Kidney (tissue), 13 donors: ENCODE measurements at regions not wholly inside any gene's neighbourhood (a gene's known extent, or its start where the extent isn't known, plus 50 kb on each side); places are given as distances from the start of the nearest gene placed in this dataset.
A peak's percentile ranks its signal among the peaks of the same experiment; 100 is the strongest.

Experiments used
- DNase-seq, 5 donors: peaks; one replicate each; pipeline ENCODE4 v3.0.0-alpha.2; 2013 to 2020
- FAIRE-seq: peaks from 2 replicates; lab custom pipeline; 2012; peaks lifted over from hg19 to GRCh38; lab: Jason Lieb, UNC
- H3K27ac ChIP-seq, 2 donors: one replicate each; pipeline ENCODE4 v1.7.0; 2013; ENCODE audit warnings: low read depth in 2 of 2, low read length in 2 of 2, inconsistent platforms in 1 of 2
- H3K27me3 ChIP-seq: one replicate; pipeline ENCODE4 v1.7.1; 2013; ENCODE audit warnings: low read length, inconsistent platforms; ENCODE audit not compliant: control insufficient read depth, insufficient read depth
- H3K36me3 ChIP-seq, 3 donors: one replicate each; pipeline versions ENCODE4 v1.7.0 to v1.7.1; 2013; ENCODE audit warnings: low read length in 3 of 3, control low read depth in 1 of 3, inconsistent platforms in 1 of 3; ENCODE audit not compliant: insufficient read depth in 3 of 3, control insufficient read depth in 2 of 3
- H3K4me1 ChIP-seq, 3 donors: one replicate each; pipeline versions ENCODE4 v1.7.0 to v1.7.1; 2013; ENCODE audit warnings: low read length in 3 of 3, inconsistent platforms in 1 of 3, low read depth in 1 of 3; ENCODE audit not compliant: control insufficient read depth in 2 of 3, insufficient read depth in 2 of 3
- H3K4me3 ChIP-seq, 3 donors: one replicate each; pipeline versions ENCODE4 v1.7.0 to v1.8.1; 2013; ENCODE audit warnings: low read length in 3 of 3, control low read depth in 1 of 3, inconsistent platforms in 1 of 3
- H3K9ac ChIP-seq, 3 donors: one replicate each; pipeline versions ENCODE4 v1.7.0 to v1.7.1; 2013; ENCODE audit warnings: low read length in 3 of 3, control low read depth in 1 of 3, inconsistent platforms in 1 of 3
- H3K9me3 ChIP-seq, 3 donors: one replicate each; pipeline versions ENCODE4 v1.7.0 to v1.7.1; 2013; ENCODE audit warnings: low read length in 3 of 3, control low read depth in 1 of 3, inconsistent platforms in 1 of 3; ENCODE audit not compliant: control insufficient read depth in 2 of 3, insufficient read depth in 1 of 3
- CTCF ChIP-seq: IDR thresholded peaks from 3 replicates; pipeline ENCODE4 v1.5.1; 2012; ENCODE audit warnings: mild to moderate bottlenecking, moderate library complexity, borderline replicate concordance; ENCODE audit not compliant: insufficient read depth; ENCODE audit errors: extremely low read depth
- intact Hi-C: fragments of 100-400 bp; cut with DNase I; formaldehyde crosslinking; loops from one replicate; pipeline ENCODE4 v1.11.1; 2022
- donor health status: control.
- donor health status: control.
- donor health status: control.
- donor health status: control.
- donor health status: control.
- donor health status: DM: yes; HTN: yes; CAD: no.
- donor health status: Normal renal cell carcinoma (clear cell type).

DNA sequence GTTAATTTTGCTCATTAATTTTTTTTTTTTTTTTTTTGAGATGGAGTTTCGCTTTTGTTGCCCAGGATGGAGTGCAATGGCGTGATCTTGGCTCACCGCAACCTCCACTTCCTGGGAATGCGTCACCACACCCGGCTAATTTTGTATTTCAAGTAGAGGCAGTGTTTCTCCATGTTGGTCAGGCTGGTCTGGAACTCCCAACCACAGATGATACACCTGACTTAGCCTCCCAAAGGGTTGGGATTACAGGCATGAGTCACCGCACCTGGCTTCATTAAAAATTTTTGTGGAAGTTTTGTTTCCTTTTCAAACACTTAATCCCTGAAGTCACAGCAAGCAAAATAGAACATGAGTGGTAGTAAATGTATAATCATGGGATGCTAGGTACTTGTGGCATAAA is 857.2 kb upstream of the PHF14 start:
- no peaks in the 10 kb centered on the region for H3K9me3 ChIP-seq
- H3K4me1 ChIP-seq, result no peaks in the 10 kb centered on the region
- no peaks in the 10 kb centered on the region for H3K36me3 ChIP-seq
- no peaks in the 10 kb centered on the region for H3K27me3 ChIP-seq
- no peak overlapping the region for H3K4me3 ChIP-seq
- H3K27ac ChIP-seq, result no peak overlapping the region
- H3K9ac ChIP-seq, result no peak overlapping the region
- TF ChIP-seq CTCF, result no peak
- no peak for DNase-seq
- no peak for FAIRE-seq
- intact Hi-C loops, result no loop called here

GRCh38 chr7:10117815-10118214 is 855.9 kb upstream of the PHF14 start:
- intact Hi-C loops, result no loop called here
- Histone ChIP-seq H3K36me3 (no peaks in the 10 kb centered on the region), H3K9ac (no peak overlapping the region), H3K9me3 (no peaks in the 10 kb centered on the region), H3K4me3 (no peak overlapping the region), H3K27ac (no peak overlapping the region), H3K27me3 (no peaks in the 10 kb centered on the region), H3K4me1 (no peaks in the 10 kb centered on the region)
- DNase-seq, result no peak
- no peak for TF ChIP-seq CTCF
- FAIRE-seq, result no peak

GRCh38 chr7:10120936-10121335 is 852.7 kb upstream of the PHF14 start:
- H3K9me3 ChIP-seq, result no peaks in the 10 kb centered on the region
- no peaks in the 10 kb centered on the region for H3K4me1 ChIP-seq
- DNase-seq (no peak), FAIRE-seq (no peak)
- H3K27me3 ChIP-seq, result no peaks in the 10 kb centered on the region
- no peaks in the 10 kb centered on the region for H3K36me3 ChIP-seq
- no peak overlapping the region for H3K4me3 ChIP-seq
- H3K9ac ChIP-seq, result no peak overlapping the region
- H3K27ac ChIP-seq, result no peak overlapping the region
- no peak for TF ChIP-seq CTCF
- intact Hi-C loops, result no loop called here

- H3K36me3 ChIP-seq, result no peaks in the 10 kb centered on the region
- H3K9ac ChIP-seq, result no peak overlapping the region
- FAIRE-seq (no peak), DNase-seq (peak in 2 of 5 donors; percentile 3 to 62)
- intact Hi-C loops, result no loop called here
- H3K27me3 ChIP-seq, result no peaks in the 10 kb centered on the region
- H3K27ac ChIP-seq, result no peak overlapping the region
- H3K4me3 ChIP-seq, result no peak overlapping the region
- no peaks in the 10 kb centered on the region for H3K9me3 ChIP-seq
- H3K4me1 ChIP-seq, result no peaks in the 10 kb centered on the region
- no peak for TF ChIP-seq CTCF
Measured at GRCh38 chr7:10121631-10122030, 852.0 kb upstream of the PHF14 start.
